ENCODE measurements at regions not wholly inside any gene's neighbourhood (a gene's known extent, or its start where the extent isn't known, plus 50 kb on each side); places are given as distances from the start of the nearest gene placed in this dataset.

GRCh38 chr18:78156466-78156865 is 823.2 kb upstream of the SALL3 start:
- TF ChIP-seq, protein P1, sequence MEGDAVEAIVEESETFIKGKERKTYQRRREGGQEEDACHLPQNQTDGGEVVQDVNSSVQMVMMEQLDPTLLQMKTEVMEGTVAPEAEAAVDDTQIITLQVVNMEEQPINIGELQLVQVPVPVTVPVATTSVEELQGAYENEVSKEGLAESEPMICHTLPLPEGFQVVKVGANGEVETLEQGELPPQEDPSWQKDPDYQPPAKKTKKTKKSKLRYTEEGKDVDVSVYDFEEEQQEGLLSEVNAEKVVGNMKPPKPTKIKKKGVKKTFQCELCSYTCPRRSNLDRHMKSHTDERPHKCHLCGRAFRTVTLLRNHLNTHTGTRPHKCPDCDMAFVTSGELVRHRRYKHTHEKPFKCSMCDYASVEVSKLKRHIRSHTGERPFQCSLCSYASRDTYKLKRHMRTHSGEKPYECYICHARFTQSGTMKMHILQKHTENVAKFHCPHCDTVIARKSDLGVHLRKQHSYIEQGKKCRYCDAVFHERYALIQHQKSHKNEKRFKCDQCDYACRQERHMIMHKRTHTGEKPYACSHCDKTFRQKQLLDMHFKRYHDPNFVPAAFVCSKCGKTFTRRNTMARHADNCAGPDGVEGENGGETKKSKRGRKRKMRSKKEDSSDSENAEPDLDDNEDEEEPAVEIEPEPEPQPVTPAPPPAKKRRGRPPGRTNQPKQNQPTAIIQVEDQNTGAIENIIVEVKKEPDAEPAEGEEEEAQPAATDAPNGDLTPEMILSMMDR (IDR thresholded peaks at IDR 0.05; ENCODE audit: low read depth, low read length) = no peak
- no peak overlapping the region for H3K4me3 ChIP-seq (ENCODE audit: low read depth, low read length)

DNA sequence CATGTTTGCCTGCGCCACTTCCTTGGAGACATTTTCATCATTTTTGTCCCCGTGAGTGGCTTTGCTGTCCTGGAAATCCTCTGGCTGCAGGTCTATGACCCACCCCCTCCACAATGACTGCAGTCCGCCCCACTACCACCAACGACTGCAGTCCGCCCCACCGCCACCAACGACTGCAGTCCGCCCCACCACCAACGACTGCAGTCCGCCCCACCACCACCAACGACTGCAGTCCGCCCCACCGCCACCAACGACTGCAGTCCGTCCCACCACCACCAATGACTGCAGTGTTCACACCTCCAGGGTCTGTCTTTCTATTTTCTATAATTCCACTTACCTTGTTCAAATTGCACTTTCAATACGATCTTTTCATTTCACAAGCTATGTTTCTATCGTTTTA is 820.7 kb upstream of the SALL3 start:
- TF ChIP-seq, protein P1 (IDR thresholded peaks at IDR 0.05; ENCODE audit: low read depth, low read length) = no peak
- H3K4me3 ChIP-seq (ENCODE audit: low read depth, low read length) = no peak overlapping the region

DNA sequence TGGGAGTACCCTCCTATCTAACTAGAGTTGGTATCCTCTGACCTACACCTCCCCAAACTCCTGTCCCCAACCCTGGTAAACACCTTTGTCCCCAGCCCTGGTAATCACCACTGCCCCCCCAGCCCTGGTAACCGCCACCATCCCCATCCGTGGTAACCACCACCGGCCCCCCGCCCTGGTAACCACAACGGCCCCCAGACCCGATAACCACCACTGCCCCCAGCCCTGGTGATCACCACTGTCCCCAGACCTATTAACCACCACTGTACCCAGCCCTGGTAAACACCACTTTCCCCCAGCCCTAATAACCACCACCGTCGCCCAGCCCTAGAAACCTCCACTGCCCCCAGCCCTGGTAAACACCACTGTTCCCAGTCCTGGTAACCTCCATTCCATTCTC is 820.2 kb upstream of the SALL3 start:
- no peak overlapping the region for H3K4me3 ChIP-seq (ENCODE audit: low read depth, low read length)
- TF ChIP-seq, protein P1 (IDR thresholded peaks at IDR 0.05; ENCODE audit: low read depth, low read length) = no peak

DNA sequence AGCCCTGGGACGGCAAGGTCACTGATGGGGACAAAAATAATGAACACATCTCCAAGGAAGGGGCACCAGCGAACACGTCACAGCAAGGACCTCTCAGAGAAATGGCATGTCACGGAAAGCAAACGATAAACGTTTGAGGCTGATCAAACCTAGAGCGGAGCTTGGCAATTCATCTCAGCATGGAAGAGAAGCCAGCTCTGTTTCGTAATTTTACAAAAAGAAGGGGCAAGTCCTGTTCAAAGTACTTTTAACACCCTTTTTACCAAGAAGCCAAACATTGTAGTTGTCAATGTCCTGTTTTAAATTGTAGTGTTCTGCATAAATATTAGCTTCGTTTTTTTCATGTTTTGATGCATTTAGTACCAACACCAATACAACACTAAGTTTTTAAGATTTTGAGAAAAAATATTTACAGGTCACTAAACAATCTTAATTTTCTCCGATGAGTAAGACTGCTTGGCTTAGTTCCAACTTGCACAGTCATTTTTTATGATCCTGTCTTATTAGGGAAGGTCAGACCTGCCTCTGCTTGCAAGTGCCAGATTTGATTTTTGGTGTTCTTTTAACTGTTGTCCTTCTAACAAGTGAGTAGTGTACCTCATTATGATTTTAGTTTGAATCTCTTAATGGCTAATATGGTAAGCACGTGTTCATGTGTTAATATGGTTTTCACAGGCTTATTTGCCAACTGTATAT is 818.5 kb upstream of the SALL3 start:
- TF ChIP-seq, protein P1 (IDR thresholded peaks at IDR 0.05; ENCODE audit: low read depth, low read length) = no peak
- H3K4me3 ChIP-seq (ENCODE audit: low read depth, low read length) = no peak overlapping the region

DNA sequence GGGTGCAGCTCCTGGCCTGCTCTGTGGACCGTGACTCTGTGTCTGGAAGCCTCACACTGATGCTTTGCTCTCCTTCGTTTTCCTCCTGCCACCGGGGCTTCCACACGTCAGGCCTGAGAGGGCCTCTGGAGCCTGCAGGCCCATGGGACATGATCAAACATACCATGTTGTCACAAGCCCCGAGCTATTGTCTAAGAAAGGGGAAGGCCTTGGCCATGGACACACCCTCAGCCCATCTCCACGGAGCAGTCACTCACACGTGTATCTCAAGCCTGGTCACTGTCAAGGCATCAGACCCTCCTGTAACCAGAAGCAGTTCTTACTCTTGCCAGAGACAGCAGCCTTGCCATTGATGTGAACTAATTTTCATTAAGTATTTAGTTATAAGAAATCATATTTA is 814.1 kb upstream of the SALL3 start:
- no peak overlapping the region for H3K4me3 ChIP-seq (ENCODE audit: low read depth, low read length)
- TF ChIP-seq, protein P1 (IDR thresholded peaks at IDR 0.05; ENCODE audit: low read depth, low read length) = no peak

DNA sequence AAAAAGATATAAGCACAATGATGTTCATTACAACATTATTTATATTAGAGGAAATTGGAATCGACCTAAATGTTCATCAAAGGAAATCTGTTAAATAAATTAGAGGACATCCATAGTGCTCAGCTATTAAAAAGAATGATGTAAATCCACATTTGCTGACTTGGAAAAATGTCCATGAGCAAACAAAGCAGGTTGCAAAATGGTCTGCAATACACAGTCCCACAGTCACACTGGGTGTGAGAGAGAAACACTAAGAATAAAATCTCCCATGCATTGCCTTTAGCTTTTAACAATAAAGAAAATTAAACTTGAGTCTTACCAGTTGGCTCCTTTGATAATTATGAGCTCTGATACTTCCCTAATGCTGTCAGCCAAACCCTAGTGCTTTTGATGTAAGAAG is 811.1 kb upstream of the SALL3 start:
- TF ChIP-seq, protein P1 (IDR thresholded peaks at IDR 0.05; ENCODE audit: low read depth, low read length) = no peak
- H3K4me3 ChIP-seq (ENCODE audit: low read depth, low read length) = no peak overlapping the region

GRCh38 chr18:78169174-78169864 is 810.3 kb upstream of the SALL3 start:
- no peak overlapping the region for H3K4me3 ChIP-seq (ENCODE audit: low read depth, low read length)
- TF ChIP-seq, protein P1 (IDR thresholded peaks at IDR 0.05; ENCODE audit: low read depth, low read length) = no peak
